HG03095 (cell line): ENCODE measurements at regions not wholly inside any gene's neighbourhood (a gene's known extent, or its start where the extent isn't known, plus 50 kb on each side); places are given as distances from the start of the nearest gene placed in this dataset.
A peak's percentile ranks its signal among the peaks of the same experiment; 100 is the strongest.
"Not testable (repeated sequence)": the region's sequence is repeated elsewhere in the genome, so short reads cannot be mapped to it uniquely, and the experiment has no call there.

Experiments used
- ATAC-seq: cut with Tn5 transposase; IDR thresholded peaks from one replicate; pipeline ENCODE4 v1.9.1; 2021; ENCODE audit warnings: moderate library complexity; ENCODE audit not compliant: unreplicated experiment

GRCh38 chr6:1445650-1446330 is 56.4 kb downstream of the FOXF2 start:
- ATAC-seq: no peak

GRCh38 chr6:1449896-1450295 is 60.5 kb downstream of the FOXF2 start:
- no peak for ATAC-seq

GRCh38 chr6:1453024-1453423 is 63.6 kb downstream of the FOXF2 start:
- no peak for ATAC-seq

- ATAC-seq: not testable (repeated sequence)
Observed at GRCh38 chr6:1456816-1457215, 67.4 kb downstream of the FOXF2 start.

- ATAC-seq: no peak
Observed at GRCh38 chr6:1461207-1461606, 71.8 kb downstream of the FOXF2 start.

- no peak for ATAC-seq
Observed at GRCh38 chr6:1461736-1462135, 72.4 kb downstream of the FOXF2 start.

- ATAC-seq: no peak
Observed at GRCh38 chr6:1463275-1463674, 73.9 kb downstream of the FOXF2 start.

- no peak for ATAC-seq
Observed at GRCh38 chr6:1463751-1464426, 74.5 kb downstream of the FOXF2 start.

- ATAC-seq: no peak
Observed at GRCh38 chr6:1464781-1465370, 75.5 kb downstream of the FOXF2 start.

- ATAC-seq: no peak
Observed at GRCh38 chr6:1468126-1468525, 78.8 kb downstream of the FOXF2 start.

GRCh38 chr6:1470040-1470439 is 80.7 kb downstream of the FOXF2 start:
- ATAC-seq: peak; percentile 62

GRCh38 chr6:1472643-1473042 is 83.3 kb downstream of the FOXF2 start:
- ATAC-seq: no peak

GRCh38 chr6:1473166-1473565 is 83.8 kb downstream of the FOXF2 start:
- no peak for ATAC-seq

- no peak for ATAC-seq
Observed at GRCh38 chr6:1473598-1473997, 84.2 kb downstream of the FOXF2 start.

- ATAC-seq: no peak
Observed at GRCh38 chr6:1474205-1474604, 84.8 kb downstream of the FOXF2 start.

GRCh38 chr6:1475174-1475573 is 85.8 kb downstream of the FOXF2 start:
- ATAC-seq: no peak

GRCh38 chr6:1477432-1478090 is 88.2 kb downstream of the FOXF2 start:
- no peak for ATAC-seq

GRCh38 chr6:1478163-1478826 is 88.9 kb downstream of the FOXF2 start:
- not testable (repeated sequence) for ATAC-seq

GRCh38 chr6:1479095-1479494 is 89.7 kb downstream of the FOXF2 start:
- no peak for ATAC-seq

- ATAC-seq: no peak
Observed at GRCh38 chr6:1479601-1480221, 90.3 kb downstream of the FOXF2 start.

- ATAC-seq: no peak
Observed at GRCh38 chr6:1481286-1481685, 91.9 kb downstream of the FOXF2 start.
